GM10266 (cell line): ENCODE measurements at regions not wholly inside any gene's neighbourhood (a gene's known extent, or its start where the extent isn't known, plus 50 kb on each side); places are given as distances from the start of the nearest gene placed in this dataset.

Experiments used
- DNase-seq: peaks from one replicate; pipeline ENCODE4 v3.0.0; 2012; ENCODE audit errors: extremely low spot score
- TF ChIP-seq, protein P1 (sequence below): IDR thresholded peaks from 2 replicates; pipeline ENCODE4 v1.5.1; 2012; ENCODE audit warnings: mild to moderate bottlenecking, low read depth; ENCODE audit not compliant: control insufficient read depth, insufficient read depth; ENCODE audit errors: missing control alignments

DNA sequence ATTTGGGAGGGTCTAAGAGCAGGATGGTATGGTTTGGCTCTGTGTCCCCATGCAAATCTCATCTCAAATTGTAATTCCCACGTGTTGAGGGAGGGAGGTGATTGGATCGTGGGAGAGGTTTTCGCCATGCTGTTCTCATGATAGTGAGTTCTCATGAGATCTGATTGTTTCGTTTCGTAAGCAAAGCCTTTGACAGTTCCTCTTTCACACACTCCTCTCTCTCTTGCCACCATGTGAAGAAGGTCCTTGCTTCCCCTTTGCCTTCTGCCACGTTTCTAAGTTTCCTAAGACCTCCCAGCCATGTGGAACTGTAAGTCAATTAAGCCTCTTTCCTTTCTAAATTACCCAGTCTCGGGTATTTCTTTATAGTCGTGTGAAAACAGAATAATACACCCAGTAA lies 553.7 kb downstream of the TAFA4 start:
- TF ChIP-seq, protein P1, sequence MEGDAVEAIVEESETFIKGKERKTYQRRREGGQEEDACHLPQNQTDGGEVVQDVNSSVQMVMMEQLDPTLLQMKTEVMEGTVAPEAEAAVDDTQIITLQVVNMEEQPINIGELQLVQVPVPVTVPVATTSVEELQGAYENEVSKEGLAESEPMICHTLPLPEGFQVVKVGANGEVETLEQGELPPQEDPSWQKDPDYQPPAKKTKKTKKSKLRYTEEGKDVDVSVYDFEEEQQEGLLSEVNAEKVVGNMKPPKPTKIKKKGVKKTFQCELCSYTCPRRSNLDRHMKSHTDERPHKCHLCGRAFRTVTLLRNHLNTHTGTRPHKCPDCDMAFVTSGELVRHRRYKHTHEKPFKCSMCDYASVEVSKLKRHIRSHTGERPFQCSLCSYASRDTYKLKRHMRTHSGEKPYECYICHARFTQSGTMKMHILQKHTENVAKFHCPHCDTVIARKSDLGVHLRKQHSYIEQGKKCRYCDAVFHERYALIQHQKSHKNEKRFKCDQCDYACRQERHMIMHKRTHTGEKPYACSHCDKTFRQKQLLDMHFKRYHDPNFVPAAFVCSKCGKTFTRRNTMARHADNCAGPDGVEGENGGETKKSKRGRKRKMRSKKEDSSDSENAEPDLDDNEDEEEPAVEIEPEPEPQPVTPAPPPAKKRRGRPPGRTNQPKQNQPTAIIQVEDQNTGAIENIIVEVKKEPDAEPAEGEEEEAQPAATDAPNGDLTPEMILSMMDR: no peak
- DNase-seq: no peak

DNA sequence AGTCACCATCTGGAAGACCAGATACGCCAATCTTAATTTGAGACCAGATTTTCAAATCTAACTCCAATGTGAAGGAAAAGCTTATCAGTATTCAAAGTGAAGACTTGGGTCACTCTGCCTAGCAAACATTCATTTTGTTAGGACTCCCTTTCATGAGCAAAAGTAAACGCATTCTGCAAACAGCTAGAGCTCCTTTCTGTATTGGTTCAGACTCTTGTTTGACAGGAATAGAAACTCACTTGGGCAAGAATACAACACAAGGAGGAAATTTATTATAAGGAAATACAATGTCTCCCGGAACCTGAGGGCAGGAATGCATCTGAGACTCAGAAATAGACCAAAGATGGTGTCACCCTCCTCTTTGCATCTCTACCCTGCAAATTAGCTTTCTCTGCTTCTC lies 558.6 kb downstream of the TAFA4 start:
- DNase-seq: no peak
- TF ChIP-seq, protein P1: no peak

DNA sequence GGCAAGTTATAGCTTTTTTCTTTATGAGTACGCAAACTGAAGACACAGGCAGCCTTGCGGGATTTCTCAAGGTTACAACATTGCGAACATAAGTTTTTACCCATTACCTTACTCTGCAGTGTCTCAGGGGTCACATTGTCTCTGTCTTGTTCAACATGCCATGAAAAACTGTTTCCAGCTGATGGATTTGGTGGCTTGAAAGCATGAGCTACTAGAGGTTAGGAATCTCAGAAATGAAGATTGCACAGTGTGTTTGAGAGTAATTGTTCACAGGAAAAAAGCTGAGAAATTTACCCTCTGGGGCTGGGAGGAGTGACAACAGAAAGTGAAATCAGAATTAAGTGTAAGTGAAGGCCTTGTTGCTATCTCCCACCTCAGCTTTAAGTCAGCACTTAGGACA lies 568.6 kb downstream of the TAFA4 start:
- TF ChIP-seq, protein P1: no peak
- no peak for DNase-seq

DNA sequence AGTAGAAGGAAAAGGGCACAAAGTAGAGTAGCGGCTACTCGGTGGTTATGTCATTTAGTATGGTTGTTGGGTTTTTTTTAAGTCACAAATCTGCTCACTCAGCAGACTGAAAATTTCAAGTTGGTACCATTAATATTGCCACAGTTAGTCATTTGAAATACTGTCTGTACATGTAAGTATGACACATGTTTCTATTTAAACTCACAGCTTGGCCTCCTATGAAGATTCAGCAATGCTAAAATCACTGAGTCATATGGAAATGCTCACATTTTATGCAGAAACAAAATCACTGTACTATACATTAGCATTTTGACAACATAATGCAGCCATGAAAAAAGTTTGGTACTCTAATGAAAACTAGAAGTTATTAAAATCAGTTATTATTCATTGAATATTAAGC lies 571.9 kb downstream of the TAFA4 start:
- TF ChIP-seq, protein P1: no peak
- no peak for DNase-seq

DNA sequence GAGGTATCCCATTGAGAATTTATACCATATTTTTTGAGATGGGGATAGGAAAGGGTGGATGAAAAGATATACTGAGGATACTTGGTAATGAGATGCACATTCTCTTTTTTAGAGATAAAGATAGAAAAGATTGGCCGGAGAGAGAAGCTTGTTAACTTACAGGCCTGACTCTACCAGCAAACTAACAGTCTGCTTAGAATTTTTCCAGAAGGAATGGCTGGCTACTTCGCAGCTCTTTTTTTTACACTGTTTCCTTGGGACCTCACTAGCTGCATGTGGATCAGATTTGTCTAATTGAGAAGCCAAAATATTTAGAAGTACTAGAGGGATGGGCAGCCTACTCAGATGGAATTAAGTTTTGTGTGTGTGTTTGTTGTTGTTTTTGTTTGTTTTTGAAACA lies 586.6 kb downstream of the TAFA4 start:
- TF ChIP-seq, protein P1: no peak
- no peak for DNase-seq

DNA sequence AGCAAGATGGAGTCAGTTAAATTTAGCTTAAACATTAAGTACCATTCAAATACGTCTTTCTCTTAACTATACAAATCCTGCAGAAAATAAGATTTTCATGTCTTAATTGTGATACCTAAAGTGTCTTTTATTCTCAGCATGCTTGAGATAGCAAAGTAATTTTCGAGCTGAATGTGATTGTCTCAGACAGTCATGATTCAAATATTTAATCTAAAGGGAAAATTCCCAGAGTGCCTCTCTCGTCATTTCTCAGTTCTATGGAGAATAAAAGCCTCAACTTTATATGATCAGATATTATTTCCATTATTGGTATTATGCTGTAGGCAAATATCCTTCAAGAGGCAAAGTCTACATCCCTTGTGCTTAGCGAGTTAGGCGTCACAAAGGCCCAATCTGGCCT lies 589.9 kb downstream of the TAFA4 start:
- TF ChIP-seq, protein P1: no peak
- no peak for DNase-seq

DNA sequence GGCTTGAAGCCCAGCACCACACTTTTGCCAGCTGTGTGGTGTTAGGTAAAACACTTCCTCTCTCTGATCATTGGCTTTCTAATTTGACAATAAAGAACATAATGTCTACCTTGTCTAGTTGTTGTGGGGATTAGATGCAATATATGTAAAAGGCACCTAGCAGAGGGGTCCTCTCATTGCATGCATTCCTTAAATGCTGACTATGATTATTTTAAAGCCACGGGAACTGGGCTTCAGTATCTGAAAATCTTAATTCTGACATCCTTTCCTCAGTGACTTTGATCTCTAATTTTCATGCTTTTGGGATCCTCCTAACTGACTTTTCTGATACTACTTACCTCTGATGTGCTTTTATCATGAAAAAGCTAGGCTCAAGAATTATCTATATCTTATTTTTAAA lies 596.3 kb downstream of the TAFA4 start:
- TF ChIP-seq, protein P1: no peak
- DNase-seq: no peak
